A549 (cell line): ENCODE measurements at regions not wholly inside any gene's neighbourhood (a gene's known extent, or its start where the extent isn't known, plus 50 kb on each side); places are given as distances from the start of the nearest gene placed in this dataset.

Experiments
- CEBPB ChIP-seq, 2 experiments: fragments of >200 bp in 1 of 2; sonication (Bioruptor Twin) in 1 of 2; formaldehyde crosslinking in 1 of 2; IDR thresholded peaks; 2 replicates each; pipeline ENCODE4 v1.6.1; 2012 to 2016
- EHMT2 ChIP-seq: fragments of 200-600 bp; sonication (generic); IDR thresholded peaks from 2 replicates; pipeline ENCODE4 v1.6.1; 2016; ENCODE audit warnings: antibody characterized with exemption, low read depth, mild to moderate bottlenecking, moderate library complexity
- EP300 ChIP-seq, 2 experiments: fragments of >200 bp; sonication (Bioruptor Twin); formaldehyde crosslinking; IDR thresholded peaks; 2 replicates in 1 of 2; 3 replicates in 1 of 2; pipeline ENCODE4 v1.6.1; 2016 to 2017
- FOSB ChIP-seq: fragments of 250-450 bp; sonication (Bioruptor Pico); IDR thresholded peaks from 2 replicates; pipeline ENCODE4 v1.5.0; 2020; ENCODE audit warnings: mild to moderate bottlenecking, moderate library complexity
- HDAC2 ChIP-seq: fragments of 200-600 bp; sonication (generic); IDR thresholded peaks from 2 replicates; pipeline ENCODE4 v1.6.1; 2016
- MAFK ChIP-seq: fragments of 450-650 bp; IDR thresholded peaks from 2 replicates; pipeline ENCODE4 v1.6.1; 2014; ENCODE audit not compliant: partially characterized antibody
- MAX ChIP-seq: IDR thresholded peaks from 2 replicates; pipeline ENCODE4 v1.6.1; 2012
- MAZ ChIP-seq: fragments of 150-350 bp; IDR thresholded peaks from 2 replicates; pipeline ENCODE4 v1.6.1; 2014; ENCODE audit warnings: antibody characterized with exemption, low read depth, low read length, borderline replicate concordance
- MYC ChIP-seq: IDR thresholded peaks from 2 replicates; pipeline ENCODE4 v1.6.1; 2012; ENCODE audit warnings: mild to moderate bottlenecking, inconsistent platforms, low read length, improper control_type of control experiment, borderline replicate concordance
- POLR2A ChIP-seq: IDR thresholded peaks from 2 replicates; pipeline ENCODE4 v1.6.1; 2012; ENCODE audit warnings: mild to moderate bottlenecking, low read length
- RAD21 ChIP-seq, 2 experiments: fragments of >200 bp in 1 of 2; sonication (Bioruptor Twin) in 1 of 2; formaldehyde crosslinking in 1 of 2; IDR thresholded peaks in 1 of 2; conservative IDR thresholded peaks in 1 of 2; 2 replicates in 1 of 2; 3 replicates in 1 of 2; pipeline ENCODE4 v1.6.1; 2012 to 2018; ENCODE audit warnings: inconsistent platforms in 1 of 2
- RFX5 ChIP-seq: fragments of 450-650 bp; IDR thresholded peaks from 2 replicates; pipeline ENCODE4 v1.7.1; 2014; ENCODE audit warnings: antibody characterized with exemption, mild to moderate bottlenecking, moderate library complexity
- SREBF2 ChIP-seq: fragments of 450-650 bp; IDR thresholded peaks from 2 replicates; pipeline ENCODE4 v1.6.1; 2014; ENCODE audit warnings: mild to moderate bottlenecking, moderate library complexity
- TF ChIP-seq, protein P1 (sequence below): fragments of >200 bp; sonication (Bioruptor Twin); formaldehyde crosslinking; IDR thresholded peaks from 3 replicates; pipeline ENCODE4 v1.5.1; 2016

GRCh38 chr15:25092661-25093060, 137.9 kb downstream of the SNRPN start:
- TF ChIP-seq, protein P1, sequence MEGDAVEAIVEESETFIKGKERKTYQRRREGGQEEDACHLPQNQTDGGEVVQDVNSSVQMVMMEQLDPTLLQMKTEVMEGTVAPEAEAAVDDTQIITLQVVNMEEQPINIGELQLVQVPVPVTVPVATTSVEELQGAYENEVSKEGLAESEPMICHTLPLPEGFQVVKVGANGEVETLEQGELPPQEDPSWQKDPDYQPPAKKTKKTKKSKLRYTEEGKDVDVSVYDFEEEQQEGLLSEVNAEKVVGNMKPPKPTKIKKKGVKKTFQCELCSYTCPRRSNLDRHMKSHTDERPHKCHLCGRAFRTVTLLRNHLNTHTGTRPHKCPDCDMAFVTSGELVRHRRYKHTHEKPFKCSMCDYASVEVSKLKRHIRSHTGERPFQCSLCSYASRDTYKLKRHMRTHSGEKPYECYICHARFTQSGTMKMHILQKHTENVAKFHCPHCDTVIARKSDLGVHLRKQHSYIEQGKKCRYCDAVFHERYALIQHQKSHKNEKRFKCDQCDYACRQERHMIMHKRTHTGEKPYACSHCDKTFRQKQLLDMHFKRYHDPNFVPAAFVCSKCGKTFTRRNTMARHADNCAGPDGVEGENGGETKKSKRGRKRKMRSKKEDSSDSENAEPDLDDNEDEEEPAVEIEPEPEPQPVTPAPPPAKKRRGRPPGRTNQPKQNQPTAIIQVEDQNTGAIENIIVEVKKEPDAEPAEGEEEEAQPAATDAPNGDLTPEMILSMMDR = no peak
- TF ChIP-seq RFX5 = no peak
- no peak for TF ChIP-seq HDAC2
- TF ChIP-seq SREBF2 = no peak
- TF ChIP-seq EP300 (IDR thresholded peaks at IDR 0.05) = no peak
- no peak for TF ChIP-seq MAZ
- TF ChIP-seq MAX = no peak
- no peak for TF ChIP-seq POLR2A
- TF ChIP-seq FOSB (CRISPR knock-in tag) = no peak
- TF ChIP-seq CEBPB (IDR thresholded peaks at IDR 0.05) = no peak
- no peak for TF ChIP-seq MYC
- TF ChIP-seq MAFK = no peak
- TF ChIP-seq RAD21 (conservative IDR thresholded peaks at IDR 0.05 in 1 of 2, IDR thresholded peaks at IDR 0.05 in 1 of 2) = no peak
- no peak for TF ChIP-seq EHMT2
